UCSD-AML1 (cell line): ENCODE measurements at regions not wholly inside any gene's neighbourhood (a gene's known extent, or its start where the extent isn't known, plus 50 kb on each side); places are given as distances from the start of the nearest gene placed in this dataset.

Experiments used
- DNase-seq: peaks from one replicate; lab custom pipeline; 2025; ENCODE audit not compliant: unreplicated experiment; lab: John Stamatoyannopoulos, UW

- DNase-seq: no peak
Observed at GRCh38 chr5:175765858-175766257, 105.5 kb upstream of the CPLX2 start.

- DNase-seq: no peak
Observed at GRCh38 chr5:175766963-175767362, 104.4 kb upstream of the CPLX2 start.

GRCh38 chr5:175772747-175773533, 98.4 kb upstream of the CPLX2 start:
- no peak for DNase-seq

GRCh38 chr5:175773534-175774070, 97.8 kb upstream of the CPLX2 start:
- no peak for DNase-seq

GRCh38 chr5:175775416-175775815, 96.0 kb upstream of the CPLX2 start:
- DNase-seq: no peak

GRCh38 chr5:175778951-175779503, 92.4 kb upstream of the CPLX2 start:
- no peak for DNase-seq

GRCh38 chr5:175783739-175784138, 87.6 kb upstream of the CPLX2 start:
- DNase-seq: no peak

GRCh38 chr5:175784230-175784629, 87.1 kb upstream of the CPLX2 start:
- DNase-seq: no peak

GRCh38 chr5:175785681-175786080, 85.7 kb upstream of the CPLX2 start:
- DNase-seq: no peak

- no peak for DNase-seq
Observed at GRCh38 chr5:175788155-175788787, 83.1 kb upstream of the CPLX2 start.

- DNase-seq: no peak
Observed at GRCh38 chr5:175789670-175790069, 81.7 kb upstream of the CPLX2 start.

- no peak for DNase-seq
Observed at GRCh38 chr5:175790796-175791195, 80.6 kb upstream of the CPLX2 start.

GRCh38 chr5:175795959-175796358, 75.4 kb upstream of the CPLX2 start:
- DNase-seq: no peak

GRCh38 chr5:175796536-175797499, 74.6 kb upstream of the CPLX2 start:
- DNase-seq: peak; percentile 83

- DNase-seq: no peak
Observed at GRCh38 chr5:175797521-175798038, 73.8 kb upstream of the CPLX2 start.

- no peak for DNase-seq
Observed at GRCh38 chr5:175798626-175799025, 72.8 kb upstream of the CPLX2 start.

GRCh38 chr5:175800656-175801081, 70.7 kb upstream of the CPLX2 start:
- no peak for DNase-seq

GRCh38 chr5:175802361-175802760, 69.0 kb upstream of the CPLX2 start:
- DNase-seq: no peak

GRCh38 chr5:175803254-175803653, 68.1 kb upstream of the CPLX2 start:
- DNase-seq: no peak

GRCh38 chr5:175803736-175804454, 67.5 kb upstream of the CPLX2 start:
- no peak for DNase-seq
